Endothelial cell of umbilical vein (primary cell): ENCODE measurements at regions not wholly inside any gene's neighbourhood (a gene's known extent, or its start where the extent isn't known, plus 50 kb on each side); places are given as distances from the start of the nearest gene placed in this dataset.

Source experiments
- BruUV-seq: library from RNA; stranded (reverse); fragments of 400-500 nt; replicated peaks from 2 replicates; lab custom pipeline; 2021; lab: Mats Ljungman, UMichigan
- CTCF ChIA-PET: fragments of 300-600, 350-600 bp; sonication (Branson Sonifier 250); formaldehyde crosslinking; loops from one replicate; lab custom pipeline; 2021; ENCODE audit warnings: antibody characterized with exemption, inconsistent platforms; lab: Charles Lee
- POLR2A ChIA-PET: fragments of 300-600, 350-600 bp; sonication (Branson Sonifier 250); formaldehyde crosslinking; loops from one replicate; lab custom pipeline; 2021; ENCODE audit warnings: antibody characterized with exemption, inconsistent platforms; lab: Charles Lee
- DNase-seq: peaks from one replicate; pipeline ENCODE4 v3.0.0-alpha.2; 2011; ENCODE audit warnings: low read depth, low spot score
- FAIRE-seq: peaks from 2 replicates; lab custom pipeline; 2011; peaks lifted over from hg19 to GRCh38; lab: Jason Lieb, UNC
- H2AFZ ChIP-seq: 2 replicates; pipeline ENCODE4 v1.6.0; 2012; ENCODE audit warnings: low read depth, low read length, control low read depth, inconsistent platforms
- H3K27ac ChIP-seq: 2 replicates; pipeline ENCODE4 v1.5.1; 2011; ENCODE audit warnings: low read depth, mild to moderate bottlenecking, control low read depth, low read length, moderate library complexity; ENCODE audit not compliant: insufficient read depth
- H3K27me3 ChIP-seq, 2 experiments: 2 replicates each; pipeline versions ENCODE4 v1.6.0 to v1.6.1; 2011; ENCODE audit warnings: low read length in 2 of 2, mixed read lengths in 1 of 2; ENCODE audit not compliant: control insufficient read depth in 2 of 2, insufficient read depth in 2 of 2
- H3K36me3 ChIP-seq, 2 experiments: 2 replicates in 1 of 2; 3 replicates in 1 of 2; pipeline ENCODE4 v1.5.1; 2011; ENCODE audit warnings: low read length in 2 of 2, mild to moderate bottlenecking in 1 of 2, moderate library complexity in 1 of 2; ENCODE audit not compliant: control insufficient read depth in 2 of 2, insufficient read depth in 2 of 2; ENCODE audit errors: extremely low read depth in 1 of 2
- H3K4me1 ChIP-seq: 3 replicates; pipeline ENCODE4 v1.5.1; 2011; ENCODE audit warnings: mild to moderate bottlenecking, low read length; ENCODE audit not compliant: control insufficient read depth, insufficient read depth; ENCODE audit errors: extremely low read depth
- H3K4me2 ChIP-seq: 2 replicates; pipeline ENCODE4 v1.6.1; 2011; ENCODE audit warnings: low read length, control low read depth, mixed read lengths; ENCODE audit not compliant: insufficient read depth
- H3K4me3 ChIP-seq, 3 experiments: fragments of 200-600 bp in 1 of 3; sonication (generic), shearing (Covaris generic) in 1 of 3; replicated peaks in 1 of 3; 2 replicates each; pipeline ENCODE4 v1.5.1; 2011 to 2016; ENCODE audit warnings: control low read depth in 3 of 3, low read length in 3 of 3, mild to moderate bottlenecking in 2 of 3, inconsistent platforms in 1 of 3, low read depth in 1 of 3, moderate library complexity in 1 of 3; ENCODE audit not compliant: insufficient read depth in 1 of 3
- H3K79me2 ChIP-seq: 2 replicates; pipeline ENCODE4 v1.6.0; 2012; ENCODE audit warnings: low read length, inconsistent platforms; ENCODE audit not compliant: control insufficient read depth, insufficient read depth
- H3K9ac ChIP-seq: replicated peaks from 2 replicates; pipeline ENCODE3; 2011; ENCODE audit warnings: low read length, control low read depth; ENCODE audit not compliant: insufficient read depth; ENCODE audit errors: extremely low read depth
- H3K9me1 ChIP-seq: replicated peaks from 3 replicates; pipeline ENCODE4 v1.6.0; 2011; ENCODE audit warnings: mild to moderate bottlenecking, low read length; ENCODE audit not compliant: control insufficient read depth, insufficient read depth; ENCODE audit errors: extremely low read depth
- H3K9me3 ChIP-seq: replicated peaks from 2 replicates; pipeline ENCODE4 v1.5.1; 2012; ENCODE audit warnings: low read length, inconsistent platforms; ENCODE audit not compliant: control insufficient read depth, insufficient read depth
- H4K20me1 ChIP-seq: replicated peaks from 2 replicates; pipeline ENCODE3; 2011; ENCODE audit warnings: mild to moderate bottlenecking, low read length; ENCODE audit not compliant: control insufficient read depth, insufficient read depth; ENCODE audit errors: extremely low read depth
- CTCF ChIP-seq, 2 donors: IDR thresholded peaks; 1 replicate in 1 of 2; 2 replicates in 1 of 2; pipeline ENCODE4 v1.5.1; 2011; ENCODE audit warnings: low read length in 2 of 2, mild to moderate bottlenecking in 2 of 2, moderate library complexity in 2 of 2, control low read depth in 1 of 2, inconsistent platforms in 1 of 2, low read depth in 1 of 2; ENCODE audit not compliant: insufficient read depth in 1 of 2; ENCODE audit errors: extremely low read depth in 1 of 2
- EZH2 ChIP-seq: IDR thresholded peaks from 2 replicates; pipeline ENCODE4 v1.6.1; 2012; ENCODE audit warnings: borderline replicate concordance, low read depth, mild to moderate bottlenecking, moderate library complexity, low read length, inconsistent platforms; ENCODE audit not compliant: severe bottlenecking
- FOS ChIP-seq: IDR thresholded peaks from 2 replicates; pipeline ENCODE4 v1.6.1; 2011; ENCODE audit warnings: mild to moderate bottlenecking, low read length, moderate library complexity, borderline replicate concordance; ENCODE audit not compliant: insufficient read depth
- GATA2 ChIP-seq: IDR thresholded peaks from 2 replicates; pipeline ENCODE4 v1.7.0; 2011; ENCODE audit warnings: low read depth, mild to moderate bottlenecking, moderate library complexity, mixed read lengths, low read length; ENCODE audit not compliant: insufficient read length, insufficient read depth
- JUN ChIP-seq: IDR thresholded peaks from 2 replicates; pipeline ENCODE4 v1.6.1; 2011; ENCODE audit warnings: borderline replicate concordance, low read depth; ENCODE audit not compliant: insufficient read length, insufficient read depth
- MAX ChIP-seq: IDR thresholded peaks from 2 replicates; pipeline ENCODE4 v1.6.1; 2011; ENCODE audit not compliant: insufficient read depth, insufficient read length
- MYC ChIP-seq: IDR thresholded peaks from one replicate; pipeline ENCODE4 v1.6.1; 2011; ENCODE audit warnings: mild to moderate bottlenecking, low read depth, low read length
- POLR2A ChIP-seq: IDR thresholded peaks from 2 replicates; pipeline ENCODE4 v1.6.1; 2012; ENCODE audit warnings: low read depth, mild to moderate bottlenecking, control low read depth, low read length
- POLR2AphosphoS5 ChIP-seq: IDR thresholded peaks from 2 replicates; pipeline ENCODE4 v1.6.1; 2012; ENCODE audit warnings: low read depth, mild to moderate bottlenecking, control low read depth, low read length, moderate library complexity; ENCODE audit not compliant: insufficient read depth
- dilution Hi-C: fragments of 300-500 bp; cut with MboI; formaldehyde crosslinking; loops from one replicate; pipeline ENCODE4 v1.15.0; 2019; ENCODE audit warnings: low sequenced_read_pairs; ENCODE audit not compliant: extremely low pct_ligation_motif_present
- intact Hi-C: fragments of 100-400 bp; cut with micrococcal nuclease; formaldehyde crosslinking; loops from one replicate; pipeline ENCODE4 v1.10.0; 2022

- ChIA-PET POLR2A (no interaction called here), CTCF (no interaction called here)
- Histone ChIP-seq H3K79me2 (no peaks in the 10 kb centered on the region), H2AFZ (no peak overlapping the region), H3K4me1 (peaks cover 12% of the 10 kb centered on the region), H3K9me3 (no peaks in the 10 kb centered on the region), H3K4me2 (no peak overlapping the region), H3K27ac (no peak overlapping the region), H3K9me1 (no peaks in the 10 kb centered on the region), H3K27me3 (no peaks in the 10 kb centered on the region), H3K4me3 (no peak overlapping the region), H3K36me3 (no peaks in the 10 kb centered on the region), H3K9ac (no peak overlapping the region), H4K20me1 (no peaks in the 10 kb centered on the region)
- intact Hi-C loops (no loop called here), dilution Hi-C loops (no loop called here)
- no TSS peak for BruUV-seq
- DNase-seq: no peak
- FAIRE-seq: no peak
- TF ChIP-seq JUN (no peak), GATA2 (no peak), POLR2AphosphoS5 (no peak), EZH2 (no peak), MYC (no peak), MAX (no peak), POLR2A (no peak), FOS (no peak), CTCF (IDR thresholded peaks at IDR 0.05; ENCODE audit: extremely low read depth in 1 of 2, insufficient read depth in 1 of 2, low read depth in 1 of 2, low read length in 2 of 2) (no peak)
Observed at GRCh38 chrX:42023122-42023521, 99.8 kb upstream of the CASK start.
